HEK293 (cell line): ENCODE measurements at regions not wholly inside any gene's neighbourhood (a gene's known extent, or its start where the extent isn't known, plus 50 kb on each side); places are given as distances from the start of the nearest gene placed in this dataset.

Experiments
- CTCF ChIA-PET: fragments of 350-600 bp; formaldehyde crosslinking; extraction: SDS; loops from one replicate; lab custom pipeline; 2021; ENCODE audit warnings: antibody characterized with exemption; lab: Yijun Ruan, JAX
- POLR2A ChIA-PET: fragments of 300-600 bp; formaldehyde crosslinking; extraction: SDS; loops from one replicate; lab custom pipeline; 2020; ENCODE audit warnings: antibody characterized with exemption, inconsistent platforms; lab: Yijun Ruan, JAX
- H3K27ac ChIP-seq: fragments of 200-500 bp; sonication (Bioruptor generic); 2 replicates; pipeline ENCODE4 v1.5.1; 2014; ENCODE audit warnings: low read depth, low read length, control low read depth, inconsistent platforms; ENCODE audit errors: extremely low read depth
- H3K36me3 ChIP-seq, 2 experiments: fragments of 200-500 bp in 1 of 2; sonication (Bioruptor generic) in 1 of 2; 1 replicate in 1 of 2; 2 replicates in 1 of 2; pipeline ENCODE4 v1.5.1; 2014 to 2017; ENCODE audit warnings: inconsistent platforms in 2 of 2, low read length in 2 of 2; ENCODE audit not compliant: control insufficient read depth in 2 of 2, insufficient read depth in 1 of 2
- H3K4me1 ChIP-seq: fragments of 200-500 bp; sonication (Bioruptor generic); 2 replicates; pipeline ENCODE4 v1.5.1; 2014; ENCODE audit warnings: mild to moderate bottlenecking, low read length, inconsistent platforms; ENCODE audit not compliant: control insufficient read depth, insufficient read depth
- H3K4me3 ChIP-seq: 2 replicates; pipeline ENCODE4 v1.5.1; 2011; ENCODE audit warnings: low read depth, mild to moderate bottlenecking, control low read depth, low read length, moderate library complexity
- H3K9me3 ChIP-seq: fragments of 200-500 bp; sonication (Bioruptor generic); 2 replicates; pipeline ENCODE4 v1.5.1; 2014; ENCODE audit warnings: low read depth, low read length, inconsistent platforms; ENCODE audit not compliant: control insufficient read depth, insufficient read depth
- GLIS1 ChIP-seq: fragments of 450-650 bp; formaldehyde crosslinking; IDR thresholded peaks from 2 replicates; pipeline ENCODE4 v1.5.1; 2016; ENCODE audit warnings: missing biosample characterization, missing genetic modification characterization
- HOXA7 ChIP-seq: sonication (generic); formaldehyde crosslinking; IDR thresholded peaks from 2 replicates; pipeline ENCODE4 v1.8.1; 2022; ENCODE audit warnings: missing genetic modification reagents, borderline replicate concordance
- REPIN1 ChIP-seq: fragments of 450-650 bp; formaldehyde crosslinking; IDR thresholded peaks from 2 replicates; pipeline ENCODE4 v1.5.1; 2017; ENCODE audit warnings: missing biosample characterization, missing genetic modification characterization, low read depth
- SETDB1 ChIP-seq: IDR thresholded peaks from one replicate; pipeline ENCODE4 v1.6.1; 2017; ENCODE audit warnings: mild to moderate bottlenecking, low read length, moderate library complexity, mixed read lengths; ENCODE audit not compliant: insufficient read length
- SP2 ChIP-seq: fragments of 450-650 bp; formaldehyde crosslinking; IDR thresholded peaks from 2 replicates; pipeline ENCODE4 v1.5.1; 2016; ENCODE audit warnings: missing biosample characterization, missing genetic modification characterization
- YY1 ChIP-seq: fragments of 450-650 bp; formaldehyde crosslinking; IDR thresholded peaks from 2 replicates; pipeline ENCODE4 v1.5.1; 2018; ENCODE audit warnings: missing biosample characterization, missing genetic modification characterization
- ZFHX2 ChIP-seq: fragments of 450-650 bp; formaldehyde crosslinking; conservative IDR thresholded peaks from 2 replicates; pipeline ENCODE4 v1.5.1; 2016; ENCODE audit warnings: missing biosample characterization, missing genetic modification characterization
- ZFP3 ChIP-seq: fragments of 450-650 bp; formaldehyde crosslinking; IDR thresholded peaks from 2 replicates; pipeline ENCODE4 v1.5.1; 2016; ENCODE audit warnings: low read depth, missing biosample characterization, missing genetic modification characterization
- ZIC2 ChIP-seq: fragments of 450-650 bp; formaldehyde crosslinking; IDR thresholded peaks from 2 replicates; pipeline ENCODE4 v1.5.1; 2016; ENCODE audit warnings: missing biosample characterization, missing genetic modification characterization
- ZNF114 ChIP-seq: fragments of 450-650 bp; formaldehyde crosslinking; IDR thresholded peaks from 2 replicates; pipeline ENCODE4 v1.5.0; 2017; ENCODE audit warnings: missing biosample characterization, missing genetic modification characterization
- ZNF140 ChIP-seq: fragments of 450-650 bp; formaldehyde crosslinking; IDR thresholded peaks from 2 replicates; pipeline ENCODE4 v1.5.1; 2016; ENCODE audit warnings: missing biosample characterization, missing genetic modification characterization
- ZNF211 ChIP-seq: fragments of 450-650 bp; formaldehyde crosslinking; IDR thresholded peaks from 2 replicates; pipeline ENCODE4 v1.5.1; 2016; ENCODE audit warnings: low read depth, missing biosample characterization, missing genetic modification characterization
- ZNF221 ChIP-seq: fragments of 450-650 bp; formaldehyde crosslinking; IDR thresholded peaks from 2 replicates; pipeline ENCODE4 v1.5.1; 2017; ENCODE audit warnings: missing biosample characterization, missing genetic modification characterization, borderline replicate concordance
- ZNF274 ChIP-seq, 2 experiments: fragments of 200-500 bp in 1 of 2; fragments of 450-650 bp in 1 of 2; sonication (Bioruptor generic) in 1 of 2; formaldehyde crosslinking in 1 of 2; IDR thresholded peaks; 2 replicates each; pipeline versions ENCODE4 v1.5.1 to v1.6.1; 2014 to 2016; ENCODE audit warnings: borderline replicate concordance in 1 of 2, inconsistent platforms in 1 of 2, low read length in 1 of 2, missing biosample characterization in 1 of 2, missing genetic modification characterization in 1 of 2
- ZNF324 ChIP-seq: fragments of 450-650 bp; formaldehyde crosslinking; IDR thresholded peaks from 2 replicates; pipeline ENCODE4 v1.5.1; 2016; ENCODE audit warnings: missing biosample characterization, missing genetic modification characterization
- ZNF473 ChIP-seq: fragments of 450-650 bp; formaldehyde crosslinking; IDR thresholded peaks from 2 replicates; pipeline ENCODE4 v1.5.1; 2017; ENCODE audit warnings: missing biosample characterization, missing genetic modification characterization
- ZNF549 ChIP-seq: fragments of 450-650 bp; IDR thresholded peaks from 2 replicates; pipeline ENCODE4 v1.5.1; 2018; ENCODE audit warnings: missing biosample characterization, missing genetic modification characterization, mild to moderate bottlenecking, inconsistent platforms, moderate library complexity
- ZNF571 ChIP-seq: fragments of 450-650 bp; formaldehyde crosslinking; IDR thresholded peaks from 2 replicates; pipeline ENCODE4 v1.5.0; 2017; ENCODE audit warnings: missing biosample characterization, missing genetic modification characterization
- ZNF610 ChIP-seq: fragments of 450-650 bp; formaldehyde crosslinking; IDR thresholded peaks from 2 replicates; pipeline ENCODE4 v1.5.1; 2016; ENCODE audit warnings: missing biosample characterization, missing genetic modification characterization, borderline replicate concordance
- ZNF621 ChIP-seq: fragments of 450-650 bp; formaldehyde crosslinking; IDR thresholded peaks from 2 replicates; pipeline ENCODE4 v1.5.1; 2017; ENCODE audit warnings: missing biosample characterization, missing genetic modification characterization
- ZNF626 ChIP-seq: fragments of 450-650 bp; sonication (Bioruptor Pico); formaldehyde crosslinking; IDR thresholded peaks from 2 replicates; pipeline ENCODE4 v1.5.1; 2018; ENCODE audit warnings: missing biosample characterization, missing genetic modification characterization, inconsistent platforms
- ZNF654 ChIP-seq: fragments of 450-650 bp; formaldehyde crosslinking; IDR thresholded peaks from 2 replicates; pipeline ENCODE4 v1.5.1; 2016; ENCODE audit warnings: low read depth, missing biosample characterization, missing genetic modification characterization
- ZNF707 ChIP-seq: fragments of 450-650 bp; formaldehyde crosslinking; IDR thresholded peaks from 2 replicates; pipeline ENCODE4 v1.5.1; 2016; ENCODE audit warnings: missing biosample characterization, missing genetic modification characterization
- TF ChIP-seq, protein P1 (sequence below): fragments of 450-650 bp; formaldehyde crosslinking; IDR thresholded peaks from 2 replicates; pipeline ENCODE4 v1.5.1; 2016; ENCODE audit warnings: missing biosample characterization, missing genetic modification characterization
- TF ChIP-seq, protein P2 (sequence below): fragments of 450-650 bp; formaldehyde crosslinking; IDR thresholded peaks from 2 replicates; pipeline ENCODE4 v1.5.1; 2017; ENCODE audit warnings: missing biosample characterization, missing genetic modification characterization
- TF ChIP-seq, protein P3 (sequence below): fragments of 450-650 bp; formaldehyde crosslinking; IDR thresholded peaks from 2 replicates; pipeline ENCODE4 v1.5.1; 2016; ENCODE audit warnings: missing biosample characterization, missing genetic modification characterization
- TF ChIP-seq, protein P4 (sequence below): fragments of 450-650 bp; formaldehyde crosslinking; IDR thresholded peaks from 2 replicates; pipeline ENCODE4 v1.5.1; 2017; ENCODE audit warnings: missing biosample characterization, missing genetic modification characterization
- TF ChIP-seq, protein P5 (sequence below): fragments of 450-650 bp; formaldehyde crosslinking; IDR thresholded peaks from 2 replicates; pipeline ENCODE4 v1.5.1; 2016; ENCODE audit warnings: missing biosample characterization, missing genetic modification characterization

DNA sequence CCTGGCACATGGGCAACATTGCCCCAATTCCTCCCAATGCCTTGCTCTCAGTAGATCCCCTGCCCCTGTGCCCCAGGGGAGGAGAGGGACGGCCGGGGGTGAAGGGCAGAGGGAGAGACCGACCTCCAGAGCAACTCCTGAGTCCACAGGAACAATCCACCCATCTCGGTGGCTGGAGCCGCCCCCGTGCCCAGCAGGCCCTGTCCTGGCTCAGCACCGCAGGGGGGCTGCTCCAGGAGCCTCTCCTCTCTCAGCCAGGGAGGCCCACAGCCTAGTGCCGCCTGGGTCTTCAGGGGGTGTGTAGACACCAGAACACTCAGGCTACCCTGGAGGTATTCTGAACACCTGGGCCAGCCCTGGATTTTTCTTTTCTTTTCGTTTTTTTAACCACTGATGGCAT lies 233.7 kb upstream of the SDK2 start:
- peak; percentile 57; the same call in 1 of the 2 replicates for TF ChIP-seq GLIS1 (tag by site-specific recombination)
- no peak for TF ChIP-seq ZNF626 (tag by site-specific recombination)
- TF ChIP-seq ZFP3 (tag by site-specific recombination) = no peak
- TF ChIP-seq, protein P1, sequence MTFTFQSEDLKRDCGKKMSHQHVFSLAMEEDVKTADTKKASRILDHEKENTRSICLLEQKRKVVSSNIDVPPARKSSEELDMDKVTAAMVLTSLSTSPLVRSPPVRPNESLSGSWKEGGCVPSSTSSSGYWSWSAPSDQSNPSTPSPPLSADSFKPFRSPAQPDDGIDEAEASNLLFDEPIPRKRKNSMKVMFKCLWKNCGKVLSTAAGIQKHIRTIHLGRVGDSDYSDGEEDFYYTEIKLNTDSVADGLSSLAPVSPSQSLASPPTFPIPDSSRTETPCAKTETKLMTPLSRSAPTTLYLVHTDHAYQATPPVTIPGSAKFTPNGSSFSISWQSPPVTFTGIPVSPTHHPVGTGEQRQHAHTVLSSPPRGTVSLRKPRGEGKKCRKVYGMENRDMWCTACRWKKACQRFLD (tag by site-specific recombination) = no peak
- TF ChIP-seq ZNF274 (IDR thresholded peaks at IDR 0.05; ENCODE audit: low read length) = no peak
- no peak for TF ChIP-seq ZNF274 (tag by site-specific recombination; IDR thresholded peaks at IDR 0.05; ENCODE audit: borderline replicate concordance)
- no peak for TF ChIP-seq ZNF549 (tag by site-specific recombination)
- TF ChIP-seq SETDB1 = no peak
- no peak for TF ChIP-seq ZNF571 (tag by site-specific recombination)
- TF ChIP-seq, protein P2, sequence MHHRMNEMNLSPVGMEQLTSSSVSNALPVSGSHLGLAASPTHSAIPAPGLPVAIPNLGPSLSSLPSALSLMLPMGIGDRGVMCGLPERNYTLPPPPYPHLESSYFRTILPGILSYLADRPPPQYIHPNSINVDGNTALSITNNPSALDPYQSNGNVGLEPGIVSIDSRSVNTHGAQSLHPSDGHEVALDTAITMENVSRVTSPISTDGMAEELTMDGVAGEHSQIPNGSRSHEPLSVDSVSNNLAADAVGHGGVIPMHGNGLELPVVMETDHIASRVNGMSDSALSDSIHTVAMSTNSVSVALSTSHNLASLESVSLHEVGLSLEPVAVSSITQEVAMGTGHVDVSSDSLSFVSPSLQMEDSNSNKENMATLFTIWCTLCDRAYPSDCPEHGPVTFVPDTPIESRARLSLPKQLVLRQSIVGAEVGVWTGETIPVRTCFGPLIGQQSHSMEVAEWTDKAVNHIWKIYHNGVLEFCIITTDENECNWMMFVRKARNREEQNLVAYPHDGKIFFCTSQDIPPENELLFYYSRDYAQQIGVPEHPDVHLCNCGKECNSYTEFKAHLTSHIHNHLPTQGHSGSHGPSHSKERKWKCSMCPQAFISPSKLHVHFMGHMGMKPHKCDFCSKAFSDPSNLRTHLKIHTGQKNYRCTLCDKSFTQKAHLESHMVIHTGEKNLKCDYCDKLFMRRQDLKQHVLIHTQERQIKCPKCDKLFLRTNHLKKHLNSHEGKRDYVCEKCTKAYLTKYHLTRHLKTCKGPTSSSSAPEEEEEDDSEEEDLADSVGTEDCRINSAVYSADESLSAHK (tag by site-specific recombination) = no peak
- 0 out of 2 replicates have a peak, but pooled peaks have one; percentile 8 for TF ChIP-seq ZFHX2
- TF ChIP-seq ZIC2 = peak; percentile 22; the same call in 1 of the 2 replicates
- TF ChIP-seq, protein P3, sequence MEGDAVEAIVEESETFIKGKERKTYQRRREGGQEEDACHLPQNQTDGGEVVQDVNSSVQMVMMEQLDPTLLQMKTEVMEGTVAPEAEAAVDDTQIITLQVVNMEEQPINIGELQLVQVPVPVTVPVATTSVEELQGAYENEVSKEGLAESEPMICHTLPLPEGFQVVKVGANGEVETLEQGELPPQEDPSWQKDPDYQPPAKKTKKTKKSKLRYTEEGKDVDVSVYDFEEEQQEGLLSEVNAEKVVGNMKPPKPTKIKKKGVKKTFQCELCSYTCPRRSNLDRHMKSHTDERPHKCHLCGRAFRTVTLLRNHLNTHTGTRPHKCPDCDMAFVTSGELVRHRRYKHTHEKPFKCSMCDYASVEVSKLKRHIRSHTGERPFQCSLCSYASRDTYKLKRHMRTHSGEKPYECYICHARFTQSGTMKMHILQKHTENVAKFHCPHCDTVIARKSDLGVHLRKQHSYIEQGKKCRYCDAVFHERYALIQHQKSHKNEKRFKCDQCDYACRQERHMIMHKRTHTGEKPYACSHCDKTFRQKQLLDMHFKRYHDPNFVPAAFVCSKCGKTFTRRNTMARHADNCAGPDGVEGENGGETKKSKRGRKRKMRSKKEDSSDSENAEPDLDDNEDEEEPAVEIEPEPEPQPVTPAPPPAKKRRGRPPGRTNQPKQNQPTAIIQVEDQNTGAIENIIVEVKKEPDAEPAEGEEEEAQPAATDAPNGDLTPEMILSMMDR (tag by site-specific recombination) = no peak
- no peak for TF ChIP-seq HOXA7 (CRISPR knock-in tag)
- no peak for TF ChIP-seq SP2 (tag by site-specific recombination)
- ChIA-PET CTCF (no interaction called here), POLR2A (no interaction called here)
- H3K4me3 ChIP-seq = no peak overlapping the region
- H3K27ac ChIP-seq = no peak overlapping the region
- H3K9me3 ChIP-seq = no peaks in the 10 kb centered on the region
- H3K36me3 ChIP-seq = no peaks in the 10 kb centered on the region
- no peaks in the 10 kb centered on the region for H3K4me1 ChIP-seq

DNA sequence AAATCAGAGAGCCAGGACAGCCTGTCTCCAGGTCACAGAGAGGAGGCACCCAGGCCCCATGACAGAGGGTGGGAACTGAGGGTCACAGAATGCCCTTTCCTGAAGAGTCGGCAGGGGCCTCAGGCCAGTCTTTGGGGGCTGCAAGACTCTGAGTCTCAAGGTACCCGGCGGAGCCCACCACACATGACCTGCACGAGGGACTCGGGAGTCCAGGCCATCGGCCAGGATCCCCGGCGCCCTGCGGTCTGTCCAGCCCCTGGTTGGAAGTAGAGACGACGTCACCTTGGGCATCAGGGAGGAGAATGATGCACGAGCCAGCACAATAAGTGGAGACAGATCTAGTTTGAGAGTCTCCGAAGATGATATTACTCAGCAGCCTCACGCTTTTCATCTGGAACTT lies 234.7 kb upstream of the SDK2 start:
- Histone ChIP-seq H3K36me3 (no peaks in the 10 kb centered on the region), H3K4me1 (no peaks in the 10 kb centered on the region), H3K9me3 (no peaks in the 10 kb centered on the region), H3K4me3 (no peak overlapping the region), H3K27ac (no peak overlapping the region)
- ChIA-PET POLR2A (no interaction called here), CTCF (no interaction called here)
- TF ChIP-seq REPIN1 (tag by site-specific recombination) (no peak), ZNF707 (tag by site-specific recombination) (no peak), ZNF473 (tag by site-specific recombination) (no peak), ZNF610 (tag by site-specific recombination) (no peak), ZNF654 (no peak), YY1 (tag by site-specific recombination) (no peak), ZNF324 (tag by site-specific recombination) (no peak), ZNF621 (tag by site-specific recombination) (no peak), ZNF211 (tag by site-specific recombination) (no peak), ZNF140 (tag by site-specific recombination) (no peak), ZNF114 (tag by site-specific recombination) (no peak), ZNF221 (tag by site-specific recombination) (no peak)
- TF ChIP-seq, protein P4, sequence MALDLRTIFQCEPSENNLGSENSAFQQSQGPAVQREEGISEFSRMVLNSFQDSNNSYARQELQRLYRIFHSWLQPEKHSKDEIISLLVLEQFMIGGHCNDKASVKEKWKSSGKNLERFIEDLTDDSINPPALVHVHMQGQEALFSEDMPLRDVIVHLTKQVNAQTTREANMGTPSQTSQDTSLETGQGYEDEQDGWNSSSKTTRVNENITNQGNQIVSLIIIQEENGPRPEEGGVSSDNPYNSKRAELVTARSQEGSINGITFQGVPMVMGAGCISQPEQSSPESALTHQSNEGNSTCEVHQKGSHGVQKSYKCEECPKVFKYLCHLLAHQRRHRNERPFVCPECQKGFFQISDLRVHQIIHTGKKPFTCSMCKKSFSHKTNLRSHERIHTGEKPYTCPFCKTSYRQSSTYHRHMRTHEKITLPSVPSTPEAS = no peak
- TF ChIP-seq, protein P5, sequence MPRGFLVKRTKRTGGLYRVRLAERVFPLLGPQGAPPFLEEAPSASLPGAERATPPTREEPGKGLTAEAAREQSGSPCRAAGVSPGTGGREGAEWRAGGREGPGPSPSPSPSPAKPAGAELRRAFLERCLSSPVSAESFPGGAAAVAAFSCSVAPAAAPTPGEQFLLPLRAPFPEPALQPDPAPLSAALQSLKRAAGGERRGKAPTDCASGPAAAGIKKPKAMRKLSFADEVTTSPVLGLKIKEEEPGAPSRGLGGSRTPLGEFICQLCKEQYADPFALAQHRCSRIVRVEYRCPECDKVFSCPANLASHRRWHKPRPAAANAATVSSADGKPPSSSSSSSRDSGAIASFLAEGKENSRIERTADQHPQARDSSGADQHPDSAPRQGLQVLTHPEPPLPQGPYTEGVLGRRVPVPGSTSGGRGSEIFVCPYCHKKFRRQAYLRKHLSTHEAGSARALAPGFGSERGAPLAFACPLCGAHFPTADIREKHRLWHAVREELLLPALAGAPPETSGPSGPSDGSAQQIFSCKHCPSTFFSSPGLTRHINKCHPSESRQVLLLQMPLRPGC = no peak
